ENCODE measurements at regions not wholly inside any gene's neighbourhood (a gene's known extent, or its start where the extent isn't known, plus 50 kb on each side); places are given as distances from the start of the nearest gene placed in this dataset.

DNA sequence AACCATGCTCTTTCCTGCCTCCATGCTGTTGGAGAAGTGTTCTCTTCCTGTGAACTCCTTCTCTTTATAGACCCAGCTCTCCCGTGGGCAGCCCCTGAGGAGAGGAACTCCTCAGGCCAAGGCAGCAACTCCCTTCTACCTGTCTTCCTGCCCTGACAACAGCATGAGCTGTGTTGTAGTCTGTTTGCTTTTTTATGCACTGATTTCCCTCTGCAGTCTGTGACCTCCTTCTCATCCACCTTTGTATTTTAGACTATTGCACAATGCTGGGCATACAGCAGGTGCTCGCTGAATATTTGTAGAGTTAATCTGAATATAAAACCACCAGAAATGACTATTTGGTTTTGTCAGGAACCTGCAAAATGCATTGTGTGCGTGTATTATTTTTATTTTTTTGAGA is 152.2 kb upstream of the CHD6 start:
- peaks cover 14% of the 10 kb centered on the region for H3K27me3 Mint-ChIP-seq
- no peaks in the 10 kb centered on the region for H3K9me3 Mint-ChIP-seq (ENCODE audit: low read depth)
- H3K4me3 Mint-ChIP-seq (ENCODE audit: low read depth): no peak overlapping the region
- H3K27ac Mint-ChIP-seq: no peak overlapping the region
- H3K4me1 Mint-ChIP-seq (ENCODE audit: low read depth): peaks cover 5% of the 10 kb centered on the region
- no peak for DNase-seq (ENCODE audit: low spot score, unreplicated experiment)
- H3K36me3 Mint-ChIP-seq (ENCODE audit: insufficient read depth): no peaks in the 10 kb centered on the region
- no peak for TF ChIP-seq CTCF (IDR thresholded peaks at IDR 0.05; ENCODE audit: unreplicated experiment)

DNA sequence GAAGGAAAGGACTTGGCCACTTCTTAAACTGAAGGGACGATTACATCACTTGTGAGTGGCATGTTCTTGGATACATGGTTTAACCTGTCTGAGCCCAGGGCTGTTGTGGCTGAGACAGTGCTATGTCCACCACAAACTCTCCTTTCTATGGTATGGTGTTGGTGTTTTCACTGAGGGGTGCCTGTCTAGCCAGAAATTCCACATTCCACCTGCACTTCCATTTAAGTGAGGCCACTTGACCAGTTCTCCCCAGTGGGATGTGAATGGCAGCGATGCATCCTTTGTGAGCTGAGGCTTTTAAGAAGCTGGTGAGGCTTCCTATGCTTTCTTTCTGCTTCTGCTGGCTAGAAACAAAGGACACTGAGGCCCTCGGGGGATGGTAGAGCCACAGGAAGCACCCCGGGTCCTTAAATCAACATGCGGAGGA is 151.4 kb upstream of the CHD6 start:
- H3K9me3 Mint-ChIP-seq (ENCODE audit: low read depth): no peaks in the 10 kb centered on the region
- DNase-seq (ENCODE audit: low spot score, unreplicated experiment): no peak
- no peaks in the 10 kb centered on the region for H3K36me3 Mint-ChIP-seq (ENCODE audit: insufficient read depth)
- H3K27me3 Mint-ChIP-seq: peaks cover 8% of the 10 kb centered on the region
- TF ChIP-seq CTCF (IDR thresholded peaks at IDR 0.05; ENCODE audit: unreplicated experiment): no peak
- H3K4me1 Mint-ChIP-seq (ENCODE audit: low read depth): peaks cover 5% of the 10 kb centered on the region
- H3K4me3 Mint-ChIP-seq (ENCODE audit: low read depth): no peak overlapping the region
- peak overlapping the region; percentile 27 for H3K27ac Mint-ChIP-seq

DNA sequence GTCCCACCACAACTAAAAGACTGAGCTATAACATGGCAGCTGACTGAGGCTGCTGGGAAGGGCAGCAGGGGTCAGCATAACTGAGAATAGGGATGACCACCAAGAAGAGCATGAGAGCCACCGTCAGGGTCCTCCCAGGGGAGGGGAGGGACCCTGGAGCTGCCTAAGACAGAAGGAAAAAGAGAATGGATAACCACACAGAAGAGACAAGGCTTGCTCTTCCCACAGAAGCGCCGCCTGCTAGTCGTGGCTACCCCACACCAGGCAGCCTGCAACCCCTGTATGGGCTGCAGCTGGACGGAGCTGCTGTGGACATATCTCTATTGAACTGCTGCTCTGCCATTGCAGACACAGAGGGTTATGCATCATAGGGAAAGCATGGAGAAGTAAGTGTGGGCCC is 132.0 kb upstream of the CHD6 start:
- Mint-ChIP-seq H3K4me1 (ENCODE audit: low read depth) (no peaks in the 10 kb centered on the region), H3K36me3 (ENCODE audit: insufficient read depth) (no peaks in the 10 kb centered on the region)
- TF ChIP-seq CTCF (IDR thresholded peaks at IDR 0.05; ENCODE audit: unreplicated experiment): no peak

DNA sequence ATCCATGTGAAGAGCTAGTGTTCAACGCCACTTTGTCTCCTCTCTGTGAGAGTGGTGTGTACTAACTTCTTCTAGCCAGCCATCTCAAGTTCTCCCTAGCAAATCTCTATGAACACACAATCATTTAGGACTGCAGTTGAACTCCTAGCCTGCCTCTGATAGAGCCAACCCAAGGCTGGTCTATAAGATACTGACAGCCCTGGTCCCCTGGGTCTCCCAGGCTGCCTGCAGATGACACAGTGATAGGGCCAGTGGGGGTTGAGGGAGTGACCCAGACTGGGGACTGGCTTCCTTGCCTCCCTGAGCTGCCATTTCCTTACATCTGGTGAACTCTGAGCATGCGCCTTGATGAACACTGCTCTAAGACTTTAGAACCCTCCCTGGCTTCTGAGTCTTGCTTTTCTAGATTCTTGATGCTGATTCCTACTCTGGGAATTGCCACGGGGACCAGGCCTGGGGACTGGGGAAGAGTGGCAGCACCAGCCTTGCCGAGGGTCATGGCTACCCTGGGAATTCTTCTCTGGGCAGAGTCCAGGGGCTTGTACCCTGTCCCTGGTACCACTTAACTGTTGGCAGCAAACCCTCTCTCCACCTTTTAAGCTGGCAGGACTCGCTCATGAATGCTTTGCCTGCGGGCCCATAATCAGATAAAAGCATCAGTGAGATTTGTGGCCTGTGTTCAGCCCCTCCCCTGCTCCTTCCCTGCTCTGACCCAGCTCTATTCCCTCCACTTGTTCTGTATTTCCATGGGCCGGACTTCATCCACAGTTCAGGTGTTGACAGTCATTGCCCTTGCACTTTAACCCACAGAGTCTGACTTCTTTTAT is 130.8 kb upstream of the CHD6 start:
- H3K27me3 Mint-ChIP-seq: peaks cover 16% of the 10 kb centered on the region
- DNase-seq (ENCODE audit: low spot score, unreplicated experiment): no peak
- H3K36me3 Mint-ChIP-seq (ENCODE audit: insufficient read depth): no peaks in the 10 kb centered on the region
- no peak overlapping the region for H3K27ac Mint-ChIP-seq
- peaks cover 9% of the 10 kb centered on the region for H3K9me3 Mint-ChIP-seq (ENCODE audit: low read depth)
- no peak for TF ChIP-seq CTCF (IDR thresholded peaks at IDR 0.05; ENCODE audit: unreplicated experiment)
- no peaks in the 10 kb centered on the region for H3K4me1 Mint-ChIP-seq (ENCODE audit: low read depth)
- H3K4me3 Mint-ChIP-seq (ENCODE audit: low read depth): no peak overlapping the region

More for the DNA sequence above, 132.0 kb upstream of the CHD6 start:
- peaks cover 6% of the 10 kb centered on the region for H3K27me3 Mint-ChIP-seq
- DNase-seq (ENCODE audit: low spot score, unreplicated experiment): no peak
- no peak overlapping the region for H3K27ac Mint-ChIP-seq
- H3K4me3 Mint-ChIP-seq (ENCODE audit: low read depth): no peak overlapping the region
- H3K9me3 Mint-ChIP-seq (ENCODE audit: low read depth): peaks cover 3% of the 10 kb centered on the region

DNA sequence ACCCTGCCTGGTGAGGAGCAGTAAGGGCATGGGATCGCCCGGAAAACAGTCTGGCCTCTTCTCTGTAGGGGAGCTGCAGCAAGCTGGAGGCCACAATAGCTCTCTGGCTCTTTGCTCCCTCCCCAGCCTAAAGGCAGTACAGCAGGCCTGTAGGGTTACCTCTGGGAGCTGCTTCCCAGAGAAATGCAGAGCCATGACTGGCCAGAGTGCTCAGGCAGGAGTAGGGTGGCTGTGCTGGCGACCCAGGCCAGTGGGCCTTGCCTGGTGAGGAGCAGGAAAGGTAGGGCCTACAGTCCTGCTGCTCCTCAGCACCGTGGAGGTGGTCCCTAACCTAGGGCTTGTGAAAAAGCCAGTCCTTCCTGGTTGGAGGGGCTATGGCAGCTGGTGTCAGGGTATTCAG is 129.9 kb upstream of the CHD6 start:
- Mint-ChIP-seq H3K4me1 (ENCODE audit: low read depth) (no peaks in the 10 kb centered on the region), H3K4me3 (ENCODE audit: low read depth) (no peak overlapping the region), H3K9me3 (ENCODE audit: low read depth) (peaks cover 13% of the 10 kb centered on the region), H3K27ac (no peak overlapping the region), H3K27me3 (peaks cover 16% of the 10 kb centered on the region), H3K36me3 (ENCODE audit: insufficient read depth) (no peaks in the 10 kb centered on the region)
- TF ChIP-seq CTCF (IDR thresholded peaks at IDR 0.05; ENCODE audit: unreplicated experiment): no peak
- no peak for DNase-seq (ENCODE audit: low spot score, unreplicated experiment)

Measured in progenitor cell of endocrine pancreas (in vitro differentiated cells).